ENCODE measurements at regions not wholly inside any gene's neighbourhood (a gene's known extent, or its start where the extent isn't known, plus 50 kb on each side); places are given as distances from the start of the nearest gene placed in this dataset.
"Not testable (repeated sequence)": the region's sequence is repeated elsewhere in the genome, so short reads cannot be mapped to it uniquely, and the experiment has no call there.

- DNase-seq: no peak
- ATAC-seq: no peak
- intact Hi-C loops (cut with DNase I, micrococcal nuclease): no loop called here
These were observed 238.1 kb upstream of the SERP2 start for GRCh38 chr13:44135566-44135965.

- intact Hi-C loops (cut with DNase I, micrococcal nuclease): no loop called here
- DNase-seq: no peak
- ATAC-seq: no peak
These were observed 236.8 kb upstream of the SERP2 start for GRCh38 chr13:44136696-44137268.

- intact Hi-C loops (cut with DNase I, micrococcal nuclease): no loop called here
- DNase-seq: no peak
- no peak for ATAC-seq
These were observed 236.2 kb upstream of the SERP2 start for GRCh38 chr13:44137466-44137865.

GRCh38 chr13:44140146-44140545, 233.5 kb upstream of the SERP2 start:
- peak; percentile 25 for ATAC-seq

GRCh38 chr13:44140888-44141724, 232.5 kb upstream of the SERP2 start:
- intact Hi-C loops (cut with DNase I, micrococcal nuclease): no loop called here

More at GRCh38 chr13:44140146-44140545, 233.5 kb upstream of the SERP2 start:
- DNase-seq: peak; percentile 61 to 75
- intact Hi-C loops (cut with DNase I, micrococcal nuclease): no loop called here

GRCh38 chr13:44141725-44142539, 231.7 kb upstream of the SERP2 start:
- DNase-seq: peak; percentile 98
- intact Hi-C loops (cut with DNase I, micrococcal nuclease): no loop called here
- peak; percentile 94 for ATAC-seq

More at GRCh38 chr13:44140888-44141724, 232.5 kb upstream of the SERP2 start:
- ATAC-seq: no peak
- DNase-seq: no peak

GRCh38 chr13:44142540-44142867, 231.1 kb upstream of the SERP2 start:
- DNase-seq (no peak), ATAC-seq (peak; percentile 2)
- intact Hi-C loops (cut with DNase I, micrococcal nuclease): no loop called here

- intact Hi-C loops (cut with DNase I, micrococcal nuclease): no loop called here
- DNase-seq (no peak), ATAC-seq (no peak)
These were observed 230.5 kb upstream of the SERP2 start for GRCh38 chr13:44142941-44143665.

- ATAC-seq: no peak
- no peak for DNase-seq
- intact Hi-C loops (cut with DNase I, micrococcal nuclease): no loop called here
These were observed 227.5 kb upstream of the SERP2 start for GRCh38 chr13:44146138-44146537.

GRCh38 chr13:44147233-44147632, 226.4 kb upstream of the SERP2 start:
- intact Hi-C loops (cut with DNase I, micrococcal nuclease): no loop called here
- DNase-seq: no peak
- no peak for ATAC-seq

- ATAC-seq: no peak
- DNase-seq: no peak
- intact Hi-C loops (cut with DNase I, micrococcal nuclease): no loop called here
These were observed 226.0 kb upstream of the SERP2 start for GRCh38 chr13:44147648-44148047.

- intact Hi-C loops (cut with DNase I, micrococcal nuclease): no loop called here
- no peak for ATAC-seq
These were observed 225.3 kb upstream of the SERP2 start for GRCh38 chr13:44148159-44148914.

GRCh38 chr13:44149231-44149630, 224.4 kb upstream of the SERP2 start:
- intact Hi-C loops (cut with DNase I, micrococcal nuclease); DNase-seq; ATAC-seq: not testable (repeated sequence)

More at GRCh38 chr13:44148159-44148914, 225.3 kb upstream of the SERP2 start:
- DNase-seq: no peak

GRCh38 chr13:44149821-44150220, 223.8 kb upstream of the SERP2 start:
- ATAC-seq (no peak), DNase-seq (no peak)
- intact Hi-C loops (cut with DNase I, micrococcal nuclease): no loop called here

- ATAC-seq (peak; percentile 15), DNase-seq (no peak)
- intact Hi-C loops (cut with DNase I, micrococcal nuclease): no loop called here
These were observed 222.2 kb upstream of the SERP2 start for GRCh38 chr13:44151474-44151873.

- no peak for DNase-seq
- no peak for ATAC-seq
- intact Hi-C loops (cut with DNase I, micrococcal nuclease): no loop called here
These were observed 220.1 kb upstream of the SERP2 start for GRCh38 chr13:44153496-44153895.

GRCh38 chr13:44155422-44156293, 218.0 kb upstream of the SERP2 start:
- intact Hi-C loops (cut with DNase I, micrococcal nuclease): no loop called here
- DNase-seq (peak; percentile 67 to 79), ATAC-seq (peak; percentile 92)

- ATAC-seq: peak; percentile 10
- intact Hi-C loops (cut with DNase I, micrococcal nuclease): no loop called here
- DNase-seq: no peak
These were observed 217.3 kb upstream of the SERP2 start for GRCh38 chr13:44156294-44156658.
